ENCODE measurements at regions not wholly inside any gene's neighbourhood (a gene's known extent, or its start where the extent isn't known, plus 50 kb on each side); places are given as distances from the start of the nearest gene placed in this dataset.
A peak's percentile ranks its signal among the peaks of the same experiment; 100 is the strongest.
"Not testable (repeated sequence)": the region's sequence is repeated elsewhere in the genome, so short reads cannot be mapped to it uniquely, and the experiment has no call there.

DNA sequence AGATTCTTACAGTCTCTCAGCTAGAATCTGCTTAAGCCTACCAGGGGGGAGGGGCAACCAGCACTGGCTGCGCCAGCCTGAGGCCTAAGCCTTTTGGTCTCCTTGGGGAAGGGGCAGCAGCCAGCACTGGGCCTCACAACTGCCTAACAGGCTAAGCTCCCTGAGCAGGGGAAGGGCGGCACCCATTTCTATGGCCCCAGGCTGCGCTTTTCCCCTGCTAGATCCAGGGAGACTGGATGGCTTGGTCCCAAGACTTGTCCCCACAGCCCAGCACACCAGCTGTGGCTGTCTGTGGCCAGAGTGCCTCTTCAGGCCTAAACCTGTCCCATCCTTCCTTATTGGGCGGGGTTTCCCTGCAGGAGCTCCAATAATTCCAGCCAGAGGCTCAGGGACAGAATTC is 1230.3 kb upstream of the CRIM1 start:
- no peak for DNase-seq (ENCODE audit: low spot score)

DNA sequence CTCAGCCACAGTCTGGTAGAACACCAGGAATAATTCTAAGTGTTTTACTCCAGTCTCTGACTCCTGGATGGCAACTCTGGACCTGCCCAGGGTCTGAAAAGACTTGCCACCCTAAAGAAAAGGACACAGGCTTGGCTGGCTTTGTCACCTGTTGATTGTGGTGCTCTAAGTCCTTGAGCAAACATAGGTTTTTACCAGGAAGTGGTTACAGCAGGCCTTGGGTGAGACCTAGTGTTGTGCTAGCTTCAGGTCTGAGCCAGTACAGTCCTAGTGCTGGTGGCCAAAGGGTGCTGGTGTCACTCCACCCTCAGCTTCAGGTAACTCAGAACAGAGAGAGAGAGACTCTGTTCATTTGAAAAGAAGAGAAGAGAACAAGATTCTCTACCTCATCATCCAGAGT is 1239.4 kb upstream of the CRIM1 start:
- DNase-seq (ENCODE audit: low spot score) = no peak

DNA sequence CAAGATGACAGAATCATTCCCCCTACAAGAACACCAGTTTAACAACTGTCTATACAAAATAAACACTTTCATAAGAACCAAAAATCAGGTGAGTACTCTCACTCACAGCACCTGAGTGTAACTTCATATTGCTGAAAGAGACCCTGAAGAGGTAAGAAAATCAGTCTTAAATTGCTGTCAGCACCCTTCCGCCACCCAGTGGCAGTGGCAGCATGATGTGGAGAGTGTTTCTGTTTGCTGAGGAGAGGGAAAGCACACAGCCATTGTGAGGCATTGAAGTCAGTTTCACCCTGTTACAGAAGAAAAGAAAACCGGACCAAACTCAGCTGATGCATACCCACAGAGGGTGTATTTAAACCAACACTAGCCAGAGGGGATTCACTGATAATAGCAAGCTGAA is 1240.8 kb upstream of the CRIM1 start:
- peak; percentile 53 for DNase-seq (ENCODE audit: low spot score)

DNA sequence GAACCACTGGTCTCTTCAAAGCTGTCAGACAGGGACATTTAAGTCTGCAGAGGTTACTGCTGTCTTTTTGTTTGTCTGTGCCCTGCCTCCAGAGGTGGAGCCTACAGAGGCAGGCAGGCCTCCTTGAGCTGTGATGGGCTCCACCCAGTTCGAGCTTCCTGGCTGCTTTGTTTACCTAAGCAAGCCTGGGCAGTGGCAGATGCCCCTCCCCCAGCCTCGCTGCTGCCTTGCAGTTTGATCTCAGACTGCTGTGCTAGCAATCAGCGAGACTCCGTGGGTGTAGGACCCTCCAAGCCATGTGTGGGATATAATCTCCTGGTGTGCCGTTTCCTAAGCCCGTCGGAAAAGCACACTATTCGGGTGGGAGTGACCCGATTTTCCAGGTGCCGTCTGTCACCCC is 1243.2 kb upstream of the CRIM1 start:
- DNase-seq (ENCODE audit: low spot score) = not testable (repeated sequence)

DNA sequence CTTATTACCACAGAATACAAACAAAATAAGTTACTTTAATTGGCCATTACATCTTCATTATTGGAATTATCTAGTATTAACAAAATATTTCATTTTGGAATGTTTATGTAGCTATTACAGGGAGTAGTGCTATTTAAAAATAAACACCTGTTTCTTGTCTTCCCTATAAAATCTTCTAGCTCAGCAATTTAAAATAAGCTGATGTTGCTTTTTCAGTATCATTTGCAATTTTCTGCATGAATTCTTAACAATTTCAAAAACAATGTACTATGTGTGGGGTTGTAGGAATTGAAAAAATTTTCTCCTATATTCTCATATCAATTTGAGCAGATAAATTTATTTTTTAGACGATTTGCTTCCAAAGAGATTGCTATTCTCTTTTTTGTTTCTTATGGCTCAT is 1251.3 kb upstream of the CRIM1 start:
- DNase-seq (ENCODE audit: low spot score) = no peak

DNA sequence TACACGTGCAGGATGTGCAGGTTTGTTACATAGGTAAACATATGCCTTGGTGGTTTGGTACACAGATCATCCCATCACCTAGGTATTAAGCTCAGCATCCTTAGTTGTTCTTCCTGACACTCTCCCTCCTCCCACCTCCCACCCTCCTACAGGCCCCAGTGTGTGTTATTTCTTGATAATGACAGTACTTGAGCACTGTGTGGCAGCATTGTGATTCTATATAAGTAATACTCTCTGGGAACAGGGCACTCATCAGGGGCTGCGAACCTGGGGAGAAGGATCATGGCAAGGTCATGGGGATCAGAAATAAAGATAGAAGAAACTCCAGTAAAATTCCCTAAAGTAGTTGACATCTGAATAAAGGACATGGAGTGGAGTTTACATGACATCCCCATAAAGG is 1256.2 kb upstream of the CRIM1 start:
- DNase-seq (ENCODE audit: low spot score) = no peak

DNA sequence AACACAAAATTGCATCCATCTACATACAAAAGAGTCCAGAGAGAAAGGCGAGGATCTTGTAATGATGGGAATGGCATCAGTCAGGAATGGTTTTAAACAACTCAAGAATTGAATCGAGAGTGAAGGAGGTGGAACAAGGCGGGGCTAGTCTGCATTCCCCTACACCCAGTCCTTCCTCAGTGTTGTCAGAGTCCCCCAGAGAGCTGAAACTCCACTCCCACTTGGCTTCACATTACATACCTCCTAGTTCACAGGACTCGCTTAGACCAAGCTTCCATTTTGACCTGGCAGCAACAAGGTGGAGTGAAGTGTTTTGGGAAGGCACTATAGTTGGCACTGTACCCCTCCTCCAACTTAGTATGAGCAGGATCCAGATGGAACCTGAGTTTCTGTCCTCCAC is 1273.5 kb upstream of the CRIM1 start:
- DNase-seq (ENCODE audit: low spot score) = peak; percentile 13

DNA sequence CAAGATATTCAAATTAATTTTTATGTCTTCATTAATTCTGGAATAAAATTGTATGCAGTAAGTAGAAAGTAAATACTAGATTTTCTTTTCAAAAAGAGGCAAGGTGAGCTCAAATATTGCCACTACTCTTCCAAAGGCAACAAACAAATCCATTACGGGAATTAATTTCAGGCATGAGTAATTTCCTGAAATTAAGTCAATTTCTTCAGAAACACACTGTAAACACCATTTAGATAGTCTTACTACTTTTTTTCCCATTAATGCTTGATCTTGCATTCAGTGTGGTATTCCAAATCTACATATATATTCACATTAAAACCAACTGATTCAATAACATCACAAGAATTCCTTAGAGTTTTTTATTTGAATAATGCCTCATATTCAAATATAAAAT is 1274.0 kb upstream of the CRIM1 start:
- no peak for DNase-seq (ENCODE audit: low spot score)

DNA sequence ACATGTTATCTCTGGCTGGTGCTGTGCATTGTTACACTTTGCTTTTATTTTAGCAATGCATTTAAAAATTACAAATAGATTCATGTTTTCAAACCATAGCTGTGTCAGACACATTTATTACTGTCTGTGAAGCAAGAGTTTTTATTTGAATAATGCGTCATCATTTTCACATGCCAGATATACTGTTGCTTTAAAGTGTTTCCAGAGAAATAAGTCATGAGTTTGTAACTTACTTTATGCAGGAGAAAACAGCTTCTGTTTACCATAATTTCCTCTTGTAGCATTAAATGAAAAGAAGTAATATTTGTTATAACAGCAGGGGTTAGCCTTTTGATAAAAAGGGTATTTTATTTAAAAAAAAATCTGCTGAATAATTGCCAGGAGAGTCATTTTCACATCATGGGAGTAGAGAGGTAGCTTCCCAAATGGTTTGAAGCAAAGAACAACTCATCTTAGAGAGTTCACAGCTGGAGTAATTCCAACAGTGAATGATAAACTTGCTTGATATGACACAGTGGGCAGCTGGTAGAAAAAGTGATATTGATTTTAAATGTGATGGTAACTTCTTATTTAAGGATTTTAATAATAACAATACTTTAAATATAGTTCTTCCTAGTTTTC is 1274.5 kb upstream of the CRIM1 start:
- no peak for DNase-seq (ENCODE audit: low spot score)

DNA sequence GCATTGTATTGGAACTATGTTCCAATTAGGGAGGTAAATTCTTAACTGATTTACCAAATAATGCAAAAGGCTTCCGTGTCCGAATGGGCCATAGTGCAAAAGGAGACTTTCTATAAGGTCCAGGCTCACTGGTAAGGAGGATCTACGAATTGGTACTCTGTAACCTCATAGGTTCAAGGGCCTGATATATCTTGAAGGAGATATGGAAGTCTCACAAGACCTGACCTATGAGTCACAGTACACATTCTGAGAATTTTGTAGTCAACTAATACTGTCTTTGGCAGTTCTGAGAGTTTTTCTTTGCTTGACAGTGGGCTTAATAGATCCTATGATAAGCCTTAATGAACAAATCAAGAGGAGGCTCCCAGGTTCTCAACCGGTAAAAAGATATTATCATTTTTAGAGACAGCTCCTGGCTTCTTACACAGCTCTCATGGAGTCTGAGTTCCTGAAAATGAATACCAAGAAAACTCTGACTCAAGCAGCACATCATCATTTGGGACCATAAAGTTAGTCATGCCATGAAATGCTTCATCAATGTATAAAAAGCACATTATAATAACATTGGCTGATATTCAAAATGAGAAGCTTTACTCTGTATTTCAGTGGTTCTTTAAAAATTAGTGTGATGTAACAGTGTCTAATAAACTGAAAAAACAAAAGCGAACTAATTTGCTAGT is 1275.2 kb upstream of the CRIM1 start:
- no peak for DNase-seq (ENCODE audit: low spot score)

DNA sequence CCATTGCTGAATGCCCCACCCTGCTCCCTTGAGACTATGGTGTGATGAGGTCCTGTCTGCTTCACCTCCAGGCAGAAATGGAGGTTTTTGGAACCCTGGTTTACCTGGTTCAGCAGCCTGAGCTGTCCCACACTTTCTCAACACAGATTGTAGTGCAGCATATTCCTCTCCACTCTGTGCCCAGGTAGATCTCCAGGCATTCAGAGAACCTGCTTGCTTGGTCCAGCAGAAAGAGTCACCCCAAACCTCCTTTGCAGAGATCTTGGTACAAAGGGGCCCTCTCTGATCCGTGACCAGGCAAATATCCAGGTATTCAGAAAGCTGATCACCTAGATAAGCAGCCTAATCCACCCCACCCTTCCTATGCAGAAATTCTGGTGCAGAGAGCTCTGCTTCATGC is 1288.2 kb upstream of the CRIM1 start:
- no peak for DNase-seq (ENCODE audit: low spot score)

DNA sequence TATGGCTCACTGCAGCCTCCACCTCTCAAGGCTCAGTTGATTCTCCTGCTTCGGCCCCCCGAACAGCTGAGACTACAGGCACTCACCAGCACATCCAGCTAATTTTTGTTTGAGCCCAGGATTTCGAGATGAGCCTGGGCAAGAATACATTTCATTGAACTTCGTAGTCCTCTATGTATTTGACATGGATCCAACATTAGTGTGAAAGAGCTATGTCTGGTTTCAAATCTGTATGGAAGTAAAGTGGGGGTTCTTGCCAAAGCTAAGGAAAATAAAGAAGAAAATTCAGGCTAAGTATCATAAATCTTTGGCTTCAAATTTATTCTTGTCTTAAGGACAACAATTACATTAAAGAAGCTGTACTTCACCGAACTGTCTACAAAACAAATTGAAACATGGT is 1291.7 kb upstream of the CRIM1 start:
- no peak for DNase-seq (ENCODE audit: low spot score)

DNA sequence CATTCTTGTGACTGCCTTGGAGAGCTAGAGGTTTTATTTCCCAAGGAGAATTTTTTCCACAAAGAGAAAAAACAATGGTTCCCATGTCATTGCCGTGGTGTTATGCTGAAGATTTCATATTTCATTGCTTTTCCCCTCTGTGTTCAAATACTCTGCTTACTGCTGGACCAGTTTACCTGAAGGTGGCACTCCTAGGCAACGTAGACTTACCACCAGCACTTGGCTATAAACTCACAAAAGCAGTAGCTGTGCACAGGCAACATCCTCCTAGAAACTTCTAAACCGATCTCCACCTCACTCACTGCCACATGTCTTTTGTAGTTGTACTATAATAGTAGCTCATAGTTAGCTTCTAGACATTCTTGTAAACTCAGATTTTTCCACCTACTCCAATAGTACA is 1319.7 kb upstream of the CRIM1 start:
- DNase-seq (ENCODE audit: low spot score) = no peak

DNA sequence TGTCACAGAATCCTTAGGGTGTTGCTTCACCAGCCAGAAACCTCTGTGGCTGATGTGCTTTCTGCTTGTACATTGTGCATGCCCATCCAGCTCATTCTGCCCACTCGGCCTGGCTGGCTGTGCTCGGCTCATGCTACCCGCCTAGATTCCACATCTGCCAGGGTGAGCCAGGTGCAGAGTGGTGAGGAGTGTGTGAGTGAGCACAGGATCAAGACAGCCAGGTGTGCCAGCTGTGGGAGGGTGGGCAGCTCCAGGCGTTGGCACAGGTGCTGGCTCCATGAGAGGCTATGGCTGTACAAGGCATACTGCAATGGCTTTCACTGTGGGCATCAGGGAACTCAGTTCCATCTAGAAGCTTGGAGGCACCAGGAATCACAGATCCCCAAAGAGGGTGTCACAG is 1321.8 kb upstream of the CRIM1 start:
- no peak for DNase-seq (ENCODE audit: low spot score)

DNA sequence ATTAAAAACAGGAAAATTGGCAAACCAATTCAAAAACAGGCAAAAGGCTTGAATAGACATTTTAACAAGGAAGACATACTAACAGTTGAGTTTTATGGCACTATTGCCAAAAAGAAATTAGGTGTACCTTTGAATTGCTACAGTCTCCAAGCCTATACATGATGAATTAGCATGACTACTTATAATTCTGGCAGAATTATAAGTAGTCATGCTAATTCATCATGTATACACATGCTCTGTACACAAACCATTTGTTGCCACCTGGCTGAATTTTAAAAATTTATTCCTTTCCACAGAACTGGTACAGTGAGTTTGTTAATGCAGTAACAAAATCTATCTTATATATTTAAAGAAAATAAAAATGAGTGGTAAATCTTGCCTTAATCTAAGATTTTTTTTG is 1332.0 kb upstream of the CRIM1 start:
- DNase-seq (ENCODE audit: low spot score) = no peak

DNA sequence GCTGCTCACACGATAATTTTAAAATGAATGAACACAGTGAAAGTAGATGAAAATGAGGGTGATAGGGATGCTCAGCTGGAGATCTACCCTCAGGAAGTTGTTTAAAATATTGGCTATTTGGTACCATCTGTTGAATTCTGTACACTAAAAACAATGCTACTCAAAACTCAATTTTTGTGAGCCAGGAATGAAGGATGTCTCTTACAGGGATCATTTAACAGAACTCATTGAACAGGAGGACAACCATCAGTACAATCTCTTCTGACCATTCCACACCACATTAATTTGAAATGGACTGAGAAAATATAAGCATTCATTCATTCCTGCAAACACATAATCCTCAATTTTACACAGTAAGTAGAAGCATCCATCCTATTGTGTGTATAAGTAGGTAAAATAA is 1355.1 kb upstream of the CRIM1 start:
- DNase-seq (ENCODE audit: low spot score) = no peak

DNA sequence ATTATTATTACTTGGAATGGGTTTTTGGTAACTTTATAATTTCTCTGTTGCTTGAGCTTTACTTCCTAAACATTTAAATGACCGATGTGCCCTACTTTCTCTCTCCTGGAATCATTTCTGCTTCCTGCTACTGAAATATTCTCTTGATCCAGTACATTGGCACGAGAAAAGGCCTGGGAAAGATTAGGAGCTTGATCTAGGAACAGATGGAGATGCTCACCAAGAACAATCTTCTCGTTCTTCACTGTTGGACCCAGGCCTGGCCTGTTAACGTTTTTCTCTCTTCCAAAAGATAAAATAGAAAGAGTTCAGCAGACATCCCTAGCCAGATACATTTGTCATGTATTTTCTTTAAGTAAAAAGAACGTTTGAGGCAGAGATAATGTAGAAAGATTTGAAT is 1356.8 kb upstream of the CRIM1 start:
- DNase-seq (ENCODE audit: low spot score) = no peak

DNA sequence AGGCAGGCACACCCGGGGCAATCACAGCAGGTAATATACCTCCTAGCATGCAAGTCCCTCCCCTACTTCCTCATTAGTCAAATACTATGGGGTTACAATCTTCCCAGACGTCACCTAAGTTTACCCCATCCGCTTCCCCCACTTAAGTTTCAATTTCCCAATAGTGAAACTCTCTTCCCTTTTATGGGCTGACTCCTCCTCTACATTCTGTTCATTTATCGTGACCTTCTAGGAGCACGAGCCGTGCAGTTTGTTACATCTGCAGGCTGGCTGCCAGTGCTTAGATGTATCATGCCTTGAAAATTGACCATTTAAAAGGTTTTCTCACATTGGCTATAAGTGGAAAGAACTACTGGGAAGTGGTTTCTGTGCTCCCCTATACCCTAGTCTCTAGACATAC is 1357.8 kb upstream of the CRIM1 start:
- DNase-seq (ENCODE audit: low spot score) = no peak

DNA sequence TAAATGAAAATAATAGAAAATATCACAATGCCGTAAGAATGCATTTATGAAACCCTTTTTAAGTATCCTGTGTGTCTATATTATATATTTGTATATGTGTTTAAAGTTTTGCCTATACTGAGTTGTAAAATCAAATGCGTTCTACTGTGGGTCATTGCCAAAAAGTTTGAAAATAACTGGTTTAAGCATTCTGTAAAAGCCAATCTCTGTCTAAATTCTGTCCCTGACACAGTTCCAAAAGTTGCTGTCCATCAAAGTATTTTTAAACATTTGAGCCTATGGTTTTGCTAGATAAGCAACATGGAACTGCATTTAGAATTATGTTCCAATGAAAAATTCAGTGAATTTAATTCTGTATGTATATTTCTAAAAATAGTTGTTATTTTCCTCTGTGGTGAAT is 1360.4 kb upstream of the CRIM1 start:
- DNase-seq (ENCODE audit: low spot score) = no peak

DNA sequence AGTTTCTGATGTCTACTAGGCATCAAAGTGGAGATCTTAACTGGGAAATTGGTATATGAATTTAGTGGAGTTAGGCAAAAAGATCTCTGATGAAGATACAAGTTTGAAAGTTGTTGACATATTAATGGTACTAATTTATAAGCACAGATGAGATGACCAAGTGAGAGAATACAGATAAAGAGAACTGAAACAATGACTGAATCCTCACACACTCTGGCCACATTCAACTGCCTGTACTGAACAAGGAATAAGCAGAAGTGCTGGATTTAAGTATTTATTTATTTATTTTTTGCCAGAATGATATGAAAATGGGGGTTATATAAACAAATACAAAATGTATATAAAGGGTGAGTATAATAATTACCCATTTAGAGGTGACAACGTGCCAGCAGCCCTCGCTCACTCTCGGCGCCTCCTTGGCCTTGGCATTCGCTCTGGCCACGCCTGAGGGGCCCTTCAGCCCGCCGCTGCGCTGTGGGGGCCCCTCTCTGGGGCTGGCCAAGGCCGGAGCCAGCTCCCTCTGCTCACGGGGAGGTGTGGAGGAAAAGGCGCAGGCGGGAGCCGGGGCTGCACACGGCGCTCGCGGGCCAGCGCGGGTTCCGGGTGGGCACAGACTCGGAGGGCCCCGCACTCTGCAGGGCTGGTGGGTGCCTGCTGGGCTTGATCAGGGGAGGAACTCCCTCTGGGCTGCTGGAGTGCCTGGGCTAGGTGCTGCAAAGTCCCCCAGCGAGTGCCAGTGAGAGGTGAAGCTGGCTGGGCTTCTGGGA is 1363.9 kb upstream of the CRIM1 start:
- no peak for DNase-seq (ENCODE audit: low spot score)

DNA sequence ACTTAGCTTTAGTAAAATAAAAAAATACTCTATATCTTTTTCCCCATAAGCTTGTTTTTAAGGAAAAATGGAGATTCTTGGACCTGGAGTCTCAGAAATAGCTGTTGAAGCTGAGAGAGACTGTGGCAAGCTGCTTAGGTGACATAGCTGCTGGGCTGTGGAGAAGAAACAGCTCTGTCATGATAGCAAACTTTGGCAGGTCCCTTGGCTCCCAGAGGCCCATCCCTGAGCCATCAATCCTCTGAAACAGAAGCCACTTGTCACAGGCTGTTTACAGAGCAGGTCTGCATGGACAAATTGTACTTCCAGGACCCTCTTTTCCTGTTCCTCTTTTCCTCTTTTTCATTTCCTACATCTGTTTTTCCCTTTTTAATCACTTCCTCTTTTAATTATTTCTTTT is 1370.1 kb upstream of the CRIM1 start:
- DNase-seq (ENCODE audit: low spot score) = no peak

DNA sequence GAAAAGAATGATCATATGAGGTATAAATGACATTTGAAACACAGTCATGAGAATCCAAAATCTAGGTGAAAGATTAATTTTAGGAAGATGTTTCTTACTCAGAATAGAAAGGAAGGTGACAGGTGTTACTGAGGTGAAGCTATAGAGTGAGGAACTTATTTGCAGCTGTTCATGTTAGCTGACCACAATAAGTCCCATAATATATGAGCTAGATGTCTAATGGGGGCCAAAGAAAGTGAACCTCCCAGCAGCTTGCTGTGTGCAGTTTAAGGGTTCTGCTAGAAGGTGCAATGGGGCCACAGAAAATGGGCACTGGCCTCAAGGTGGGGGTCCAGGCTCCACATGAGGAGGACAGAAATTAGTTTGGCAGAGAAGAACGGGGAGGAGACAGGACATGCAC is 1374.9 kb upstream of the CRIM1 start:
- no peak for DNase-seq (ENCODE audit: low spot score)

DNA sequence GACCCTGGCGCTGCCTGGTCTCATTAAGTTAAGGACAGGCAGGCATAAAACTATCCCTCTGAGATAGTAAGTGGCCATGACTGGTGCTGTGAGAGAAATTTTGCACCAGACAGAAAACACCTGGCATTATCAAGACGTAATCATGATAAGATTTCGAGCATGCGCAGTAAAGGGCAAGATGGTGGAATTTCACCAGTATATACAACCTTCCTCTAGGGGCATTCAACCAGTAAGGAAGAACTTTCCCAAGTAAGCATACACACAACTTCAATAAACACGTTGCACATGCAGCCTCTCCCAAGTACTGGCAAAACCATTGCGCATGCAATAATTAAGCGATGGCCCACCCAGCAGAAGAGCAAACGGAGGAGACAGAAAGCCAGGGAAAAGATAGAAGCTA is 1376.4 kb upstream of the CRIM1 start:
- no peak for DNase-seq (ENCODE audit: low spot score)

DNA sequence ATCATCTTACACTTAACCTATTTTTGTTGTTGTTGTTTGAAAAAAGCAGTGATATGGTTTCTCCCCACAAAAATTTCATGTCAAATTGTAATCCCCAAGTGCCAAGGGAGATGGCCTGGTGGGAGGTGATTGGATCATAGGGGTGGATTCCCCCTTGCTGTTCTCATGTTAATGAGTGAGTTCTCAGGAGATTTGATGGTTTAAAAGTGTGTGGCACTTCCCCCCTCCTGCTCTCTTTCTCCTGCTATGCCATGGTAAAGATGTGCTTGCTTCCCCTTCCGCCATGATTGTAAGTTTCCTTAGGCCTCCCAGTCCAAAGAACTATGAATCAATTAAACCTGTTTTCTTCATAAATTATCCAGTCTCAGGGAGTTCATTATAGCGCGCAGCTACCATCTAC is 1362.7 kb upstream of the FAM98A start:
- no peak for DNase-seq (ENCODE audit: low spot score)
